22Rv1 (cell line): ENCODE measurements at regions not wholly inside any gene's neighbourhood (a gene's known extent, or its start where the extent isn't known, plus 50 kb on each side); places are given as distances from the start of the nearest gene placed in this dataset.

ENCODE experiments used
- CTCF ChIP-seq: fragments of 450-650 bp; IDR thresholded peaks from 2 replicates; pipeline ENCODE4 v1.5.1; 2017; ENCODE audit warnings: mild to moderate bottlenecking
- ZFX ChIP-seq: fragments of 450-650 bp; IDR thresholded peaks from 2 replicates; pipeline ENCODE4 v1.6.1; 2017; ENCODE audit warnings: antibody characterized with exemption, borderline replicate concordance

- TF ChIP-seq CTCF (no peak), ZFX (no peak)
Observed at GRCh38 chr3:152173627-152174026, 95.1 kb upstream of the MBNL1 start.
